H9 (cell line): ENCODE measurements at regions not wholly inside any gene's neighbourhood (a gene's known extent, or its start where the extent isn't known, plus 50 kb on each side); places are given as distances from the start of the nearest gene placed in this dataset.

ENCODE experiments used
- DNase-seq: peaks from one replicate; pipeline ENCODE4 v3.0.0-alpha.2; 2017
- H2AFZ ChIP-seq: one replicate; pipeline ENCODE4 v1.6.1; 2013; ENCODE audit warnings: mild to moderate bottlenecking, low read length, control low read depth, moderate library complexity
- H2AK5ac ChIP-seq: 2 replicates; pipeline ENCODE4 v1.6.1; 2013; ENCODE audit warnings: low read length, control low read depth, mixed read lengths; ENCODE audit not compliant: insufficient read length
- H2BK120ac ChIP-seq: one replicate; pipeline ENCODE4 v1.6.1; 2013; ENCODE audit warnings: low read depth, mild to moderate bottlenecking, low read length, control low read depth, inconsistent platforms; ENCODE audit not compliant: poor library complexity, severe bottlenecking
- H2BK12ac ChIP-seq: 2 replicates; pipeline ENCODE4 v1.6.1; 2013; ENCODE audit warnings: low read length, control low read depth, mixed read lengths, low read depth; ENCODE audit not compliant: insufficient read length
- H2BK15ac ChIP-seq: 2 replicates; pipeline ENCODE4 v1.6.1; 2013; ENCODE audit warnings: low read depth, low read length, control low read depth
- H2BK20ac ChIP-seq: one replicate; pipeline ENCODE4 v1.6.1; 2013; ENCODE audit warnings: low read depth, mild to moderate bottlenecking, low read length, control low read depth, inconsistent platforms; ENCODE audit not compliant: poor library complexity, severe bottlenecking
- H2BK5ac ChIP-seq: 2 replicates; pipeline ENCODE4 v1.6.1; 2013; ENCODE audit warnings: low read length, control low read depth, mixed read lengths; ENCODE audit not compliant: insufficient read length
- H3K14ac ChIP-seq: 2 replicates; pipeline ENCODE4 v1.6.1; 2013; ENCODE audit warnings: low read length, control low read depth; ENCODE audit not compliant: insufficient read depth
- H3K18ac ChIP-seq: 2 replicates; pipeline ENCODE4 v1.6.1; 2013; ENCODE audit warnings: low read depth, mild to moderate bottlenecking, mixed read lengths, low read length, control low read depth; ENCODE audit not compliant: insufficient read length
- H3K23ac ChIP-seq: 2 replicates; pipeline ENCODE4 v1.6.1; 2013; ENCODE audit warnings: low read length, control low read depth, mixed read lengths, low read depth; ENCODE audit not compliant: insufficient read length
- H3K23me2 ChIP-seq: 2 replicates; pipeline ENCODE4 v1.6.1; 2013; ENCODE audit warnings: low read depth, mild to moderate bottlenecking, mixed read lengths, low read length, control low read depth; ENCODE audit not compliant: insufficient read length, poor library complexity, severe bottlenecking
- H3K27ac ChIP-seq: 2 replicates; pipeline ENCODE4 v1.5.1; 2013; ENCODE audit warnings: low read length, control low read depth, mixed read lengths, low read depth; ENCODE audit not compliant: insufficient read length
- H3K27me3 ChIP-seq: 2 replicates; pipeline ENCODE4 v1.6.1; 2013; ENCODE audit warnings: low read length, control low read depth, inconsistent platforms; ENCODE audit not compliant: insufficient read depth
- H3K4ac ChIP-seq: 2 replicates; pipeline ENCODE4 v1.6.1; 2013; ENCODE audit warnings: low read depth, mild to moderate bottlenecking, control low read depth, inconsistent platforms, low read length, moderate library complexity
- H3K4me1 ChIP-seq: 2 replicates; pipeline ENCODE4 v1.6.1; 2013; ENCODE audit warnings: low read length, control low read depth, inconsistent platforms; ENCODE audit not compliant: insufficient read depth
- H3K4me2 ChIP-seq: 2 replicates; pipeline ENCODE4 v1.6.1; 2013; ENCODE audit warnings: low read length, control low read depth, mixed read lengths; ENCODE audit not compliant: insufficient read length, insufficient read depth
- H3K56ac ChIP-seq: 2 replicates; pipeline ENCODE4 v1.6.1; 2013; ENCODE audit warnings: low read depth, mild to moderate bottlenecking, mixed read lengths, low read length, control low read depth; ENCODE audit not compliant: insufficient read length
- H3K79me1 ChIP-seq: 2 replicates; pipeline ENCODE4 v1.6.1; 2013; ENCODE audit warnings: low read depth, mild to moderate bottlenecking, moderate library complexity, low read length, control low read depth, inconsistent platforms; ENCODE audit not compliant: insufficient read depth, poor library complexity, severe bottlenecking
- H3K79me2 ChIP-seq: 2 replicates; pipeline ENCODE4 v1.6.1; 2013; ENCODE audit warnings: low read length, control low read depth, inconsistent platforms; ENCODE audit not compliant: insufficient read depth
- H3K9ac ChIP-seq: 2 replicates; pipeline ENCODE4 v1.6.1; 2013; ENCODE audit warnings: low read length, control low read depth, mixed read lengths; ENCODE audit not compliant: insufficient read length; ENCODE audit errors: extremely low read depth
- H3K9me3 ChIP-seq: one replicate; pipeline ENCODE4 v1.6.1; 2013; ENCODE audit warnings: low read depth, low read length, inconsistent platforms; ENCODE audit not compliant: control insufficient read depth
- H3T11ph ChIP-seq: one replicate; pipeline ENCODE4 v1.6.1; 2013; ENCODE audit warnings: mild to moderate bottlenecking, low read length, control low read depth, inconsistent platforms
- H4K20me1 ChIP-seq: one replicate; pipeline ENCODE4 v1.6.1; 2013; ENCODE audit not compliant: control insufficient read depth, insufficient read length, insufficient read depth
- H4K5ac ChIP-seq: 2 replicates; pipeline ENCODE4 v1.6.1; 2013; ENCODE audit warnings: low read depth, mild to moderate bottlenecking, mixed read lengths, low read length, control low read depth; ENCODE audit not compliant: insufficient read length
- H4K8ac ChIP-seq: replicated peaks from 2 replicates; pipeline ENCODE4 v1.6.1; 2013; ENCODE audit warnings: low read length, control low read depth, mixed read lengths, low read depth; ENCODE audit not compliant: insufficient read length
- H4K91ac ChIP-seq: 2 replicates; pipeline ENCODE4 v1.6.1; 2013; ENCODE audit warnings: low read depth, mild to moderate bottlenecking, moderate library complexity, mixed read lengths, low read length, control low read depth; ENCODE audit not compliant: insufficient read length
- H3K27ac Mint-ChIP-seq, 3 experiments: 2 replicates in 2 of 3; 3 replicates in 1 of 3; pipeline ENCODE4 v1.8.0; 2020 to 2021; ENCODE audit warnings: mixed read lengths in 3 of 3, mild to moderate bottlenecking in 1 of 3, moderate library complexity in 1 of 3
- H3K27me3 Mint-ChIP-seq: 2 replicates; pipeline ENCODE4 v1.8.0; 2021; ENCODE audit warnings: low read depth, mild to moderate bottlenecking, moderate library complexity, mixed read lengths
- H3K36me3 Mint-ChIP-seq, 3 experiments: 2 replicates in 2 of 3; 3 replicates in 1 of 3; pipeline ENCODE4 v1.8.0; 2020 to 2021; ENCODE audit warnings: low read depth in 3 of 3, mixed read lengths in 3 of 3; ENCODE audit not compliant: insufficient read depth in 1 of 3
- H3K4me1 Mint-ChIP-seq, 2 experiments: 2 replicates each; pipeline ENCODE4 v1.8.0; 2020; ENCODE audit warnings: mixed read lengths in 2 of 2
- H3K4me3 Mint-ChIP-seq, 2 experiments: 2 replicates in 1 of 2; 3 replicates in 1 of 2; pipeline ENCODE4 v1.8.0; 2020 to 2021; ENCODE audit warnings: mild to moderate bottlenecking in 2 of 2, mixed read lengths in 2 of 2, moderate library complexity in 1 of 2
- H3K9me3 Mint-ChIP-seq, 2 experiments: 2 replicates in 1 of 2; 3 replicates in 1 of 2; pipeline ENCODE4 v1.8.0; 2020; ENCODE audit warnings: mild to moderate bottlenecking in 2 of 2, mixed read lengths in 2 of 2, moderate library complexity in 1 of 2
- WGBS: extraction: QIAGEN DNeasy Blood & Tissue Kit; methylation state at CpG from one replicate; pipeline ENCODE4 v1.1.7; 2013; ENCODE audit warnings: missing lambda C conversion rate, low lambda C conversion rate, mixed read lengths; ENCODE audit not compliant: insufficient read length; ENCODE audit errors: extremely low coverage; 5-methylcytosine and 5-hydroxymethylcytosine counted together
- TF ChIP-seq, protein P1 (sequence below): fragments of 200-600 bp; sonication (generic); conservative IDR thresholded peaks from 3 replicates; pipeline ENCODE4 v1.8.0; 2021; ENCODE audit warnings: antibody characterized with exemption, mild to moderate bottlenecking

DNA sequence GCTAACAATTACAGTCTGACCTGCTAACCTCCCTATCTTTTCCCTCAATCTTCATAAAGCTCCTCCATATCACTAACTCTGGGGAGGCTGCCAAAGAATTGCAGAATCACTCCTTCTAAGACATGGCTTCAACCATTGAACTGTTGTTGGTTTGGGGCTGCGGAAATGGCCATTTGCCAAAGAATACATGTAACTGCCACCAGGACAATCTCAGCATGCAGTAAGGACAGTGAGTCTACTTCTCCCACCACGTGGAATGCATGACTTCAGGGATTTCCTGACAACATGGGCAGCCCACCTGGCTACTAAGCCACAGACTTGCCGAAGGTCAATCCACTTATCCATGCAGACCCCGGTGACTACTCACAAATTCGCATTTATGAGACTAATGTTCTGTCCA, 104.3 kb upstream of the NUDT7 start:
- no peaks in the 10 kb centered on the region for H3K9me3 ChIP-seq
- WGBS, result no CpG with 5 or more reads among the region's 5 CpGs
- TF ChIP-seq, protein P1, sequence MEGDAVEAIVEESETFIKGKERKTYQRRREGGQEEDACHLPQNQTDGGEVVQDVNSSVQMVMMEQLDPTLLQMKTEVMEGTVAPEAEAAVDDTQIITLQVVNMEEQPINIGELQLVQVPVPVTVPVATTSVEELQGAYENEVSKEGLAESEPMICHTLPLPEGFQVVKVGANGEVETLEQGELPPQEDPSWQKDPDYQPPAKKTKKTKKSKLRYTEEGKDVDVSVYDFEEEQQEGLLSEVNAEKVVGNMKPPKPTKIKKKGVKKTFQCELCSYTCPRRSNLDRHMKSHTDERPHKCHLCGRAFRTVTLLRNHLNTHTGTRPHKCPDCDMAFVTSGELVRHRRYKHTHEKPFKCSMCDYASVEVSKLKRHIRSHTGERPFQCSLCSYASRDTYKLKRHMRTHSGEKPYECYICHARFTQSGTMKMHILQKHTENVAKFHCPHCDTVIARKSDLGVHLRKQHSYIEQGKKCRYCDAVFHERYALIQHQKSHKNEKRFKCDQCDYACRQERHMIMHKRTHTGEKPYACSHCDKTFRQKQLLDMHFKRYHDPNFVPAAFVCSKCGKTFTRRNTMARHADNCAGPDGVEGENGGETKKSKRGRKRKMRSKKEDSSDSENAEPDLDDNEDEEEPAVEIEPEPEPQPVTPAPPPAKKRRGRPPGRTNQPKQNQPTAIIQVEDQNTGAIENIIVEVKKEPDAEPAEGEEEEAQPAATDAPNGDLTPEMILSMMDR, result no peak

More for the DNA sequence above, 104.3 kb upstream of the NUDT7 start:
- Histone ChIP-seq H4K20me1 (no peaks in the 10 kb centered on the region), H2BK20ac (no peak overlapping the region), H3K79me2 (no peaks in the 10 kb centered on the region), H4K8ac (no peak overlapping the region), H3K9ac (no peak overlapping the region), H4K91ac (no peak overlapping the region), H3K4ac (no peak overlapping the region), H3K79me1 (no peaks in the 10 kb centered on the region), H3T11ph (no peak overlapping the region), H3K4me1 (no peaks in the 10 kb centered on the region), H3K23me2 (no peaks in the 10 kb centered on the region), H3K14ac (0 out of 2 replicates have a peak overlapping the region, but pooled peaks have one; percentile 36), H2BK12ac (no peak overlapping the region), H3K23ac (no peak overlapping the region), H3K18ac (no peak overlapping the region), H2BK120ac (no peak overlapping the region), H2AFZ (no peak overlapping the region), H2BK15ac (no peak overlapping the region), H3K4me2 (no peak overlapping the region), H2AK5ac (no peak overlapping the region), H2BK5ac (no peak overlapping the region), H3K27me3 (no peaks in the 10 kb centered on the region), H3K27ac (no peak overlapping the region), H3K56ac (no peak overlapping the region), H4K5ac (no peak overlapping the region)
- no peaks in the 10 kb centered on the region for H3K4me1 Mint-ChIP-seq
- H3K36me3 Mint-ChIP-seq, result no peaks in the 10 kb centered on the region
- no peaks in the 10 kb centered on the region for H3K9me3 Mint-ChIP-seq
- no peak for DNase-seq
- peaks cover 2% of the 10 kb centered on the region for H3K27me3 Mint-ChIP-seq
- no peak overlapping the region for H3K4me3 Mint-ChIP-seq
- no peak overlapping the region for H3K27ac Mint-ChIP-seq
